ENCODE measurements at regions not wholly inside any gene's neighbourhood (a gene's known extent, or its start where the extent isn't known, plus 50 kb on each side); places are given as distances from the start of the nearest gene placed in this dataset.

DNA sequence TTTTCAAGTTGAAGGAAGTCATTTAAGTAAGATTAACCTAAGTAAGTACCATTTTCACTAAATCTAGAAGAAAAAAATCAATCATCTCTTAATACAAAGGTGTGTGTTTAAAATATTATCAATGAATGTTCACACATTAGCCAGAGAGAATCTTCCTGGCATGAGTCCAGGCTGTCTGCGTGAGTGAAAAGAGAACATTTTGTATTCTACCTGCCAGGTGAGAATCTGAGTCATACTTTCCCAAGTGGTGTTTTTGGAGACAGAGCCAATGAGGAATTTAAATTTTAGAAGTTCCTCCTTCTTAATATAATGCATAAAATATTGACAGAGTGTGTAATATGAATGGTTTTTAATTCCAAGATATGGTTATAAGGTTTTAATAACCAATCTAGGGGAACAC lies 371.8 kb upstream of the NR3C2 start:
- Histone ChIP-seq H3K4me3 (no peak overlapping the region), H3K9me3 (no peaks in the 10 kb centered on the region), H3K4me1 (peaks cover 0 to 6% (median 2%) of the 10 kb centered on the region in 3 donors), H3K36me3 (no peaks in the 10 kb centered on the region), H3K27me3 (no peaks in the 10 kb centered on the region), H3K27ac (no peak overlapping the region)
- DNase-seq (peak in 4 of 6 donors; percentile 7 to 52 (median 34)), FAIRE-seq (no peak), ATAC-seq (peak in 3 of 4 donors; percentile 55 to 60 (median 55))
- 21 to 24% methylated on average over 1 of the region's 1 CpG for WGBS, 2 donors
- TF ChIP-seq, protein P1, sequence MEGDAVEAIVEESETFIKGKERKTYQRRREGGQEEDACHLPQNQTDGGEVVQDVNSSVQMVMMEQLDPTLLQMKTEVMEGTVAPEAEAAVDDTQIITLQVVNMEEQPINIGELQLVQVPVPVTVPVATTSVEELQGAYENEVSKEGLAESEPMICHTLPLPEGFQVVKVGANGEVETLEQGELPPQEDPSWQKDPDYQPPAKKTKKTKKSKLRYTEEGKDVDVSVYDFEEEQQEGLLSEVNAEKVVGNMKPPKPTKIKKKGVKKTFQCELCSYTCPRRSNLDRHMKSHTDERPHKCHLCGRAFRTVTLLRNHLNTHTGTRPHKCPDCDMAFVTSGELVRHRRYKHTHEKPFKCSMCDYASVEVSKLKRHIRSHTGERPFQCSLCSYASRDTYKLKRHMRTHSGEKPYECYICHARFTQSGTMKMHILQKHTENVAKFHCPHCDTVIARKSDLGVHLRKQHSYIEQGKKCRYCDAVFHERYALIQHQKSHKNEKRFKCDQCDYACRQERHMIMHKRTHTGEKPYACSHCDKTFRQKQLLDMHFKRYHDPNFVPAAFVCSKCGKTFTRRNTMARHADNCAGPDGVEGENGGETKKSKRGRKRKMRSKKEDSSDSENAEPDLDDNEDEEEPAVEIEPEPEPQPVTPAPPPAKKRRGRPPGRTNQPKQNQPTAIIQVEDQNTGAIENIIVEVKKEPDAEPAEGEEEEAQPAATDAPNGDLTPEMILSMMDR (IDR thresholded peaks at IDR 0.05), result no peak
- intact Hi-C loops (cut with DNase I), result no loop called here

DNA sequence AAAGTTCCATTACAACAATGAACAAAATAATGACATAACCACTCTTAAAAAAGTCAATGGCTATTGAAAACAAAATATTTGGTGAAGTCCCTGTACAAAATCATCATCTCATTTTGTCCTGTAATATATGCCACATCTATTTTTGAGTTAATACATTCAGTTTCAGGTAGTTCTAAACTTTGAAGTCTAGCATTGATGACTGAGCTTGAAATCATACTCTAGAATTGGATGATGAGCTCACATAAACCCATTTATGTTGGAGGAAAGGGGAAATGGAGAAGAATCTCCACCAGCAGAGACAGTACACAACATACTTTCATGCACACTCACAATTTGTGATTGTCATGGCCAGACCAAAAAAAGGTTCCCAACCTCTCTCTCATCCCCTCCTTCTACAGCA lies 371.1 kb upstream of the NR3C2 start:
- H3K9me3 ChIP-seq, result no peaks in the 10 kb centered on the region
- DNase-seq (no peak), FAIRE-seq (no peak), ATAC-seq (no peak)
- TF ChIP-seq, protein P1 (IDR thresholded peaks at IDR 0.05), result no peak
- peaks cover 0 to 6% (median 2%) of the 10 kb centered on the region in 3 donors for H3K4me1 ChIP-seq
- H3K4me3 ChIP-seq, result no peak overlapping the region
- H3K27ac ChIP-seq, result no peak overlapping the region
- no peaks in the 10 kb centered on the region for H3K36me3 ChIP-seq
- intact Hi-C loops (cut with DNase I), result no loop called here
- H3K27me3 ChIP-seq, result no peaks in the 10 kb centered on the region

DNA sequence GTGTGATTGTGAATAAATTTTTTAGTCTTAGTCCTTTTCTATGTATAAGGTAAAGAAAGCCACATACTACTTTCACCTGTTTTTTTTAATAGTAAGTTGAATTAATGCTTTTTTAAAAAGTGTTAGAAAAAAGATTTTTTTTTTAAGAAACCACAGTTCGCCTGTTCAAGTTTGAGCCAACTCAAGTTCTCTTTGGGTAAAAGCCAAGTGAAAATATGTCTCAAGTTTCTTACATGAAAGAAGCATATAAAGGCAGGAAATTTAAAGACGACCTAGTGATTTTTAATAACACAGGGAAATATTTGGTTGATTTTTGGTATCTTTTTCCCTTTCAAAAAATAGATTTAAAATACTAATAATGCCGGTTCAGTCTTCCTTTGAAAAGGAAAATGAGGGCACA lies 369.9 kb upstream of the NR3C2 start:
- H3K27ac ChIP-seq, result no peak overlapping the region
- ATAC-seq (no peak), FAIRE-seq (no peak), DNase-seq (no peak)
- intact Hi-C loops (cut with DNase I), result no loop called here
- TF ChIP-seq, protein P1 (IDR thresholded peaks at IDR 0.05), result no peak
- WGBS, 2 donors, result 41 to 71% methylated on average over 3 of the region's 3 CpGs
- H3K4me1 ChIP-seq, result peaks cover 0 to 6% (median 2%) of the 10 kb centered on the region in 3 donors
- H3K9me3 ChIP-seq, result no peaks in the 10 kb centered on the region
- H3K36me3 ChIP-seq, result no peaks in the 10 kb centered on the region
- no peaks in the 10 kb centered on the region for H3K27me3 ChIP-seq
- no peak overlapping the region for H3K4me3 ChIP-seq

DNA sequence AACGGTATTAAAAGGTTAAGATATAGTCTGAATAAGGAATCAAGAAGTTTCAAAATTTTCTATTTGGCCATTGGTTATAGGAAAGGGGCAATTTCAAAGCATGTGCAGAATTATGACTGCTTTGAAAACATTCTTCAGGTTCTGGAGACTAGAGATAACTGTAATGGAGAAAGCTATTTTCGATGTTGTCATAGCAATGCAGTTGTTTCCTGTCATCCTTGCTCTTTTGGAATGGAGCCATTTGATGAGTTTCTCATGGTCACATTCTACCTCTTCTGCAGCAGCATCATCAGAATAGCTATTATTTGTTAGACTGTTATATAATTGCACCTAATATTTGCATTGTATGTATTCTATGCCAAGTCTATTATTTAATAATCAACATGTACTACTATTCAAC lies 368.2 kb upstream of the NR3C2 start:
- Histone ChIP-seq H3K36me3 (no peaks in the 10 kb centered on the region), H3K4me3 (no peak overlapping the region), H3K27ac (no peak overlapping the region), H3K4me1 (peaks cover 0 to 6% (median 2%) of the 10 kb centered on the region in 3 donors), H3K9me3 (no peaks in the 10 kb centered on the region), H3K27me3 (no peaks in the 10 kb centered on the region)
- intact Hi-C loops (cut with DNase I), result no loop called here
- WGBS, 2 donors, result 92 to 95% methylated on average over 2 of the region's 2 CpGs
- FAIRE-seq (no peak), DNase-seq (no peak), ATAC-seq (no peak)
- TF ChIP-seq, protein P1 (IDR thresholded peaks at IDR 0.05), result no peak

DNA sequence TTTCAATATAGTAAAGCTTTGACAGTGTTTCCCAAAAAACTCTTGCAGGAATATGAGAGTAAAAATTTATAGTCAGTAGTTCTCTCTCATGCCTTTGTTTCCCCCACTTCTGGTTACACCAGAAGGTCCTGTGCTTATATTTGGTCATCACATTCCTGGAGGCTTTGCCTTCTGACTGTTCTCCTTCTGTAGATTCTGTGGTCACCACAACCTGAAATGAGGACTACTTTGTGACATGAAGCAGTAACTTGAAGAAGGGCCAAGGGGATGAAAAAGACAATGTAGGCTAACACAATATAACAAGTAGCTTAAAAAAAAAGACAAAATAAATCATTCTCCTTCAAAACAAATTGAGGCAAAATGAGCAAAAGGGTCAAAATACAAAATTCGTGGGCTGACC lies 366.2 kb upstream of the NR3C2 start:
- no peak for ATAC-seq
- no peaks in the 10 kb centered on the region for H3K4me1 ChIP-seq
- no peak overlapping the region for H3K4me3 ChIP-seq
- no peaks in the 10 kb centered on the region for H3K27me3 ChIP-seq
- TF ChIP-seq, protein P1 (IDR thresholded peaks at IDR 0.05), result no peak
- H3K9me3 ChIP-seq, result no peaks in the 10 kb centered on the region
- H3K36me3 ChIP-seq, result no peaks in the 10 kb centered on the region
- no peak for DNase-seq
- 50 to 76% methylated on average over 1 of the region's 1 CpG for WGBS, 2 donors
- intact Hi-C loops (cut with DNase I), result no loop called here
- H3K27ac ChIP-seq, result no peak overlapping the region
- FAIRE-seq, result no peak
